ENCODE measurements at regions not wholly inside any gene's neighbourhood (a gene's known extent, or its start where the extent isn't known, plus 50 kb on each side); places are given as distances from the start of the nearest gene placed in this dataset.
"Not testable (repeated sequence)": the region's sequence is repeated elsewhere in the genome, so short reads cannot be mapped to it uniquely, and the experiment has no call there.

- H3K4me3 ChIP-seq (replicated peaks; ENCODE audit: low read depth, low read length): not testable (repeated sequence)
- peak; percentile 0 for DNase-seq (ENCODE audit: low read depth)
- TF ChIP-seq CTCF (IDR thresholded peaks at IDR 0.05; ENCODE audit: low read length, missing control alignments): peak; percentile 18
Observed at GRCh38 chr6:58003417-58004167, 686.2 kb downstream of the PRIM2 start.

- not testable (repeated sequence) for H3K4me3 ChIP-seq (replicated peaks; ENCODE audit: low read depth, low read length); DNase-seq (ENCODE audit: low read depth)
Observed at GRCh38 chr6:58007334-58008000, 690.0 kb downstream of the PRIM2 start.

GRCh38 chr6:58008001-58008335 lies 690.5 kb downstream of the PRIM2 start:
- not testable (repeated sequence) for H3K4me3 ChIP-seq (replicated peaks; ENCODE audit: low read depth, low read length); DNase-seq (ENCODE audit: low read depth)

- not testable (repeated sequence) for DNase-seq (ENCODE audit: low read depth); H3K4me3 ChIP-seq (replicated peaks; ENCODE audit: low read depth, low read length)
Observed at GRCh38 chr6:58011954-58012600, 694.6 kb downstream of the PRIM2 start.

GRCh38 chr6:58016614-58017013 lies 699.2 kb downstream of the PRIM2 start:
- H3K4me3 ChIP-seq (replicated peaks; ENCODE audit: low read depth, low read length); DNase-seq (ENCODE audit: low read depth): not testable (repeated sequence)

- not testable (repeated sequence) for H3K4me3 ChIP-seq (replicated peaks; ENCODE audit: low read depth, low read length); DNase-seq (ENCODE audit: low read depth)
Observed at GRCh38 chr6:58028188-58028587, 710.8 kb downstream of the PRIM2 start.

GRCh38 chr6:58038213-58038612 lies 720.8 kb downstream of the PRIM2 start:
- not testable (repeated sequence) for DNase-seq (ENCODE audit: low read depth); H3K4me3 ChIP-seq (replicated peaks; ENCODE audit: low read depth, low read length)

- not testable (repeated sequence) for DNase-seq (ENCODE audit: low read depth); H3K4me3 ChIP-seq (replicated peaks; ENCODE audit: low read depth, low read length)
Observed at GRCh38 chr6:58046584-58046983, 729.2 kb downstream of the PRIM2 start.

GRCh38 chr6:58047389-58047788 lies 730.0 kb downstream of the PRIM2 start:
- H3K4me3 ChIP-seq (replicated peaks; ENCODE audit: low read depth, low read length); DNase-seq (ENCODE audit: low read depth): not testable (repeated sequence)

GRCh38 chr6:58047865-58048264 lies 730.4 kb downstream of the PRIM2 start:
- not testable (repeated sequence) for H3K4me3 ChIP-seq (replicated peaks; ENCODE audit: low read depth, low read length); DNase-seq (ENCODE audit: low read depth)

- not testable (repeated sequence) for H3K4me3 ChIP-seq (replicated peaks; ENCODE audit: low read depth, low read length); DNase-seq (ENCODE audit: low read depth)
Observed at GRCh38 chr6:58055465-58056176, 738.2 kb downstream of the PRIM2 start.

- not testable (repeated sequence) for DNase-seq (ENCODE audit: low read depth)
Observed at GRCh38 chr6:58059701-58060100, 742.3 kb downstream of the PRIM2 start.

GRCh38 chr6:58063542-58063941 lies 746.1 kb downstream of the PRIM2 start:
- H3K4me3 ChIP-seq (replicated peaks; ENCODE audit: low read depth, low read length); DNase-seq (ENCODE audit: low read depth): not testable (repeated sequence)

More at GRCh38 chr6:58059701-58060100, 742.3 kb downstream of the PRIM2 start:
- H3K4me3 ChIP-seq (replicated peaks; ENCODE audit: low read depth, low read length): not testable (repeated sequence)

GRCh38 chr6:58067867-58068548 lies 750.6 kb downstream of the PRIM2 start:
- DNase-seq (ENCODE audit: low read depth); H3K4me3 ChIP-seq (replicated peaks; ENCODE audit: low read depth, low read length): not testable (repeated sequence)
